Sigmoid colon (tissue), 4 donors: ENCODE measurements at regions not wholly inside any gene's neighbourhood (a gene's known extent, or its start where the extent isn't known, plus 50 kb on each side); places are given as distances from the start of the nearest gene placed in this dataset.

ENCODE experiments used
- POLR2AphosphoS5 ChIP-seq, 4 donors: sonication (generic); formaldehyde crosslinking; IDR thresholded peaks; one replicate each; pipeline ENCODE4 v1.6.1; 2017; ENCODE audit warnings: antibody characterized with exemption in 4 of 4
- TF ChIP-seq, protein P1 (sequence below), 4 experiments: fragments of 450-650 bp in 3 of 4; fragments of 200-600 bp in 1 of 4; IDR thresholded peaks; one replicate each; pipeline ENCODE4 v1.5.1; 2016 to 2019; ENCODE audit warnings: antibody characterized with exemption in 4 of 4, mild to moderate bottlenecking in 3 of 4, moderate library complexity in 2 of 4

DNA sequence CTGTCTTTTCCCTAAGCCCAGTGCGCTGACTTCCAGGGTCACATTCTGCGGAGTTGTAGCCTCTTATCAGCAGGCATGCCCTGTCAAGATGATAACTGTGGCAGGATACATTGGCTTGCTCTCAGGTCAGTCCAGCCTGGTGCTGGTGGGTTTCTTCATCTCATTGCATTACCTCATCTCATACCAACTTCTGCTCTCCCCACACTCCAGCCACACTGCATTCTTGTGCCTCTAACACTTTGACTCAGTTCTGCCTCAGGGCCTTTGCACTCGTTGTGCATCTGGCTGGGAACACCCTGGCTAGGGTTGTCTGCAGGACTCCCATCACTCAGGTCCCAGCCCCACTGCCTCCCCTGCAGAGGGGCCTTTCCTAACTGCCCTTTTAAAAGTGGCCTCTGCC is 110.3 kb upstream of the BACH2 start:
- no peak for TF ChIP-seq POLR2AphosphoS5 (IDR thresholded peaks at IDR 0.05)
- TF ChIP-seq, protein P1, sequence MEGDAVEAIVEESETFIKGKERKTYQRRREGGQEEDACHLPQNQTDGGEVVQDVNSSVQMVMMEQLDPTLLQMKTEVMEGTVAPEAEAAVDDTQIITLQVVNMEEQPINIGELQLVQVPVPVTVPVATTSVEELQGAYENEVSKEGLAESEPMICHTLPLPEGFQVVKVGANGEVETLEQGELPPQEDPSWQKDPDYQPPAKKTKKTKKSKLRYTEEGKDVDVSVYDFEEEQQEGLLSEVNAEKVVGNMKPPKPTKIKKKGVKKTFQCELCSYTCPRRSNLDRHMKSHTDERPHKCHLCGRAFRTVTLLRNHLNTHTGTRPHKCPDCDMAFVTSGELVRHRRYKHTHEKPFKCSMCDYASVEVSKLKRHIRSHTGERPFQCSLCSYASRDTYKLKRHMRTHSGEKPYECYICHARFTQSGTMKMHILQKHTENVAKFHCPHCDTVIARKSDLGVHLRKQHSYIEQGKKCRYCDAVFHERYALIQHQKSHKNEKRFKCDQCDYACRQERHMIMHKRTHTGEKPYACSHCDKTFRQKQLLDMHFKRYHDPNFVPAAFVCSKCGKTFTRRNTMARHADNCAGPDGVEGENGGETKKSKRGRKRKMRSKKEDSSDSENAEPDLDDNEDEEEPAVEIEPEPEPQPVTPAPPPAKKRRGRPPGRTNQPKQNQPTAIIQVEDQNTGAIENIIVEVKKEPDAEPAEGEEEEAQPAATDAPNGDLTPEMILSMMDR (IDR thresholded peaks at IDR 0.05) = no peak
